ENCODE measurements at regions not wholly inside any gene's neighbourhood (a gene's known extent, or its start where the extent isn't known, plus 50 kb on each side); places are given as distances from the start of the nearest gene placed in this dataset.

GRCh38 chr1:105122041-105122440, 1372.3 kb downstream of the AMY1C start:
- H3K9me3 ChIP-seq (ENCODE audit: low read depth, low read length, poor library complexity, severe bottlenecking), result no peaks in the 10 kb centered on the region
- ChIA-PET POLR2A (ENCODE audit: low non-redundant PET) (no interaction called here), CTCF (no interaction called here)
- TF ChIP-seq EZH2 (IDR thresholded peaks at IDR 0.05; ENCODE audit: borderline replicate concordance, low read depth, low read length, poor library complexity, severe bottlenecking) (no peak), CTCF (conservative IDR thresholded peaks at IDR 0.05; ENCODE audit: low read depth, low read length) (no peak)
- H3K27me3 ChIP-seq (replicated peaks; ENCODE audit: insufficient read depth, low read depth, low read length, poor library complexity), result no peaks in the 10 kb centered on the region
- H3K36me3 ChIP-seq (ENCODE audit: insufficient read depth, low read length, poor library complexity, severe bottlenecking), result no peaks in the 10 kb centered on the region
- intact Hi-C loops (cut with micrococcal nuclease; ENCODE audit: unreplicated experiment), result no loop called here
- H3K27ac ChIP-seq (ENCODE audit: low read depth, low read length, poor library complexity, severe bottlenecking), result no peak overlapping the region
- no TSS peak for BruUV-seq (replicated peaks)
- DNase-seq (ENCODE audit: low spot score), result no peak
- no peaks in the 10 kb centered on the region for H3K4me1 ChIP-seq (ENCODE audit: insufficient read depth, low read length, poor library complexity, severe bottlenecking)
- H3K4me3 ChIP-seq (ENCODE audit: low read depth, low read length, poor library complexity, severe bottlenecking), result no peak overlapping the region

GRCh38 chr1:105137543-105138457, 1388.1 kb downstream of the AMY1C start:
- POLR2A ChIA-PET (ENCODE audit: low non-redundant PET), result no interaction called here
- intact Hi-C loops (cut with micrococcal nuclease; ENCODE audit: unreplicated experiment), result no loop called here
- no peaks in the 10 kb centered on the region for H3K4me1 ChIP-seq (ENCODE audit: insufficient read depth, low read length, poor library complexity, severe bottlenecking)
- H3K27ac ChIP-seq (ENCODE audit: low read depth, low read length, poor library complexity, severe bottlenecking), result no peak overlapping the region
- H3K9me3 ChIP-seq (ENCODE audit: low read depth, low read length, poor library complexity, severe bottlenecking), result no peaks in the 10 kb centered on the region
- no peak overlapping the region for H3K4me3 ChIP-seq (ENCODE audit: low read depth, low read length, poor library complexity, severe bottlenecking)
- no peaks in the 10 kb centered on the region for H3K27me3 ChIP-seq (replicated peaks; ENCODE audit: insufficient read depth, low read depth, low read length, poor library complexity)
- H3K36me3 ChIP-seq (ENCODE audit: insufficient read depth, low read length, poor library complexity, severe bottlenecking), result no peaks in the 10 kb centered on the region
- BruUV-seq (replicated peaks), result no TSS peak
- CTCF ChIA-PET, result interaction anchor here (0.6 kb wide), 1 partner anchor 490 kb away, joined by 3 read pairs; no protein-coding TSS in a partner anchor
- TF ChIP-seq EZH2 (IDR thresholded peaks at IDR 0.05; ENCODE audit: borderline replicate concordance, low read depth, low read length, poor library complexity, severe bottlenecking) (no peak), CTCF (conservative IDR thresholded peaks at IDR 0.05; ENCODE audit: low read depth, low read length) (peak; percentile 52)
- DNase-seq (ENCODE audit: low spot score), result peak; percentile 42

GRCh38 chr1:105138458-105138893, 1388.8 kb downstream of the AMY1C start:
- no TSS peak for BruUV-seq (replicated peaks)
- Histone ChIP-seq H3K36me3 (ENCODE audit: insufficient read depth, low read length, poor library complexity, severe bottlenecking) (no peaks in the 10 kb centered on the region), H3K9me3 (ENCODE audit: low read depth, low read length, poor library complexity, severe bottlenecking) (no peaks in the 10 kb centered on the region), H3K4me1 (ENCODE audit: insufficient read depth, low read length, poor library complexity, severe bottlenecking) (no peaks in the 10 kb centered on the region), H3K4me3 (ENCODE audit: low read depth, low read length, poor library complexity, severe bottlenecking) (no peak overlapping the region), H3K27me3 (replicated peaks; ENCODE audit: insufficient read depth, low read depth, low read length, poor library complexity) (no peaks in the 10 kb centered on the region), H3K27ac (ENCODE audit: low read depth, low read length, poor library complexity, severe bottlenecking) (no peak overlapping the region)
- no peak for DNase-seq (ENCODE audit: low spot score)
- CTCF ChIA-PET, result no interaction called here
- intact Hi-C loops (cut with micrococcal nuclease; ENCODE audit: unreplicated experiment), result no loop called here
- POLR2A ChIA-PET (ENCODE audit: low non-redundant PET), result no interaction called here
- TF ChIP-seq EZH2 (IDR thresholded peaks at IDR 0.05; ENCODE audit: borderline replicate concordance, low read depth, low read length, poor library complexity, severe bottlenecking), result no peak

Data from A673 (cell line).